GM10266 (cell line): ENCODE measurements at regions not wholly inside any gene's neighbourhood (a gene's known extent, or its start where the extent isn't known, plus 50 kb on each side); places are given as distances from the start of the nearest gene placed in this dataset.

Experiments used
- DNase-seq: peaks from one replicate; pipeline ENCODE4 v3.0.0; 2012; ENCODE audit errors: extremely low spot score
- TF ChIP-seq, protein P1 (sequence below): IDR thresholded peaks from 2 replicates; pipeline ENCODE4 v1.5.1; 2012; ENCODE audit warnings: mild to moderate bottlenecking, low read depth; ENCODE audit not compliant: control insufficient read depth, insufficient read depth; ENCODE audit errors: missing control alignments

DNA sequence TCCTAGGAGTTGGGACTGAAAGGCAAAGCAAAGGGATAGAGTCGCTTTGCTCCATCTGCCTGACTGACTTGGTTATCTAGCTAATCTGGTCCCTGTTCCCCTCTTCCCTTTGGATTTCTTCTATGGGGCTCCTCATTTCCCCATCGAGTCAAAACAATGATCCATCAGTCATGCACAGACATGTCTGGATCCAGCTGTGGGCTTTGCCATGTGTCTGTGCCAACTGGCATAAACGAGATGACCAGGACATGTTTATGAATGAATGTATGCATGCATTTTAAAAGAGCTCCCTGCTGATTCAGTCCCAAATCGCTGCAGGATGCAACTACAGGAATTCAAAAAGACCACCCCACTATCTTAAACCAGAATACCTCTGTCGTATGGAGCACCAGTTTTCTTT lies 122.0 kb downstream of the ARL4A start:
- TF ChIP-seq, protein P1, sequence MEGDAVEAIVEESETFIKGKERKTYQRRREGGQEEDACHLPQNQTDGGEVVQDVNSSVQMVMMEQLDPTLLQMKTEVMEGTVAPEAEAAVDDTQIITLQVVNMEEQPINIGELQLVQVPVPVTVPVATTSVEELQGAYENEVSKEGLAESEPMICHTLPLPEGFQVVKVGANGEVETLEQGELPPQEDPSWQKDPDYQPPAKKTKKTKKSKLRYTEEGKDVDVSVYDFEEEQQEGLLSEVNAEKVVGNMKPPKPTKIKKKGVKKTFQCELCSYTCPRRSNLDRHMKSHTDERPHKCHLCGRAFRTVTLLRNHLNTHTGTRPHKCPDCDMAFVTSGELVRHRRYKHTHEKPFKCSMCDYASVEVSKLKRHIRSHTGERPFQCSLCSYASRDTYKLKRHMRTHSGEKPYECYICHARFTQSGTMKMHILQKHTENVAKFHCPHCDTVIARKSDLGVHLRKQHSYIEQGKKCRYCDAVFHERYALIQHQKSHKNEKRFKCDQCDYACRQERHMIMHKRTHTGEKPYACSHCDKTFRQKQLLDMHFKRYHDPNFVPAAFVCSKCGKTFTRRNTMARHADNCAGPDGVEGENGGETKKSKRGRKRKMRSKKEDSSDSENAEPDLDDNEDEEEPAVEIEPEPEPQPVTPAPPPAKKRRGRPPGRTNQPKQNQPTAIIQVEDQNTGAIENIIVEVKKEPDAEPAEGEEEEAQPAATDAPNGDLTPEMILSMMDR, result no peak
- DNase-seq, result no peak

DNA sequence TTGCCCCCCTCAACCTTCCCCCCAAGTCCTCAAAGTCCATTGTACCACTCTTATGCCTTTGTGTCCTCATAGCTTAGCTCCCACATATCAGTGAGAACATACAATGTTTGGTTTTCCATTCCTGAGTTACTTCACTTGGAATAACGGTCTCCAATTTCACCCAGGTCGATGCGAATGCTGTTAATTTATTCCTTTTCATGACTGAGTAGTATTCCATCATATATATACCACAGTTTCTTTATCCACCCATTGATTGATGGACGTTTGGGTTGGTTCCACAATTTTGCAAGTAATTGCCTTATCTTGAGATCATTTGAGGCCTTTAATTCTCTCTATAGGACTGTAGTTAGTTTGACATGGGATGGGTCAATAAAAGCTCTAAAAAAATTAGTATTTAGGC lies 124.7 kb downstream of the ARL4A start:
- no peak for DNase-seq
- TF ChIP-seq, protein P1, result no peak

DNA sequence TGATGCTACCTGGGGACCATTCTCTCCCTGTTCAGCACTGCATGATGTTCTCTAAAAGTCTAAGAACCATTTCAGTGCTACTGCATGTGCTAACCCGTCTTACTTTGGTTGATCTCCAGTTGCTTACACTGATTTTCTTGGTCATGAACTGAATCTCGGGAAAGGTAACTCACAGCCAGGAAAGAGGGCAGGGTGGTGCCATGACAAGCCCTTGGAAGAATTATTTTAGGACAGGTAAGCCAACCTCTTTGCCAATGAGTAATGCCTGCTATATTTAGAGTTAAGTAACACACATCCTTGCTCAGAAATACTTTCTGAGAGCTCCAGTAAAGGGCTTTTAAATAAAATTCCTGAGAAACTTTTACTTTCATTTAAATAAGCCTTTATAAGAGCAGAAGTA lies 126.7 kb downstream of the ARL4A start:
- DNase-seq, result no peak
- TF ChIP-seq, protein P1, result no peak

DNA sequence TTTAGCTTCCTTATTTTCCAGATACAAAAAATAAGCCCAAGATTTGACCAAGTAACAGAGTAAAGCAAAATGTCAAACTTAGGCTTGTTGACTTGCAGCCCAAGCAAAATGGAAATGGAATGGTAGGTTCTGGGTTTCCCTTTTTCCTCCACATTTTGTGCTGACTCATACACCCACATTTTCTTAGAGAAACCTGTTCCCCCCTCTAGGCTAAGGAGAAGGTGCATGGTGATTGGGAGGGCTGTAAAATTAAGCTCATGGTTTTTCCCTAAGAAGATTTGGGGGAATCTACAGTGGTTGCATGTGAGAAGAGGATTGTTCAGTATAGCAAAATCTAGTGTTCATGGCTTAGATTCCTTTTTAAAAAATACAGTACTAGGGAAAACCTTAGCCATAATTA lies 127.4 kb downstream of the ARL4A start:
- TF ChIP-seq, protein P1, result no peak
- DNase-seq, result no peak

DNA sequence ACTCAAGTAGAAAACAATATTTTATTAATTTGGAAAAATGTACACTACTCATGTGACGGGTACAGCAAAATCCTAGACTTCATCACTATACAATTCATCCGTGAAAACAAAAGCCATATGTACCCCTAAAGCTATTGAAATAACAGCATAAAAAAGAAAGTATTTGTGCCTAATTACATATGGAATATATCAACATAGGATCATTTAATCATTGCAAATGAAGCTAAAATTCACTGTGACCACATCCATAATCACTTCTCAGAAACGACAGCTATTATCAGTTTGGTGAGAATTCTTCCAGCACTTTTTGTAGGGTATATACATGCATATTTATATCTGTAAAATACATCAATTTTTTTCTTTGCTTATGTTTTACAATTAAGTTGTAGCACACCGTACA lies 128.0 kb downstream of the ARL4A start:
- TF ChIP-seq, protein P1, result no peak
- DNase-seq, result no peak

DNA sequence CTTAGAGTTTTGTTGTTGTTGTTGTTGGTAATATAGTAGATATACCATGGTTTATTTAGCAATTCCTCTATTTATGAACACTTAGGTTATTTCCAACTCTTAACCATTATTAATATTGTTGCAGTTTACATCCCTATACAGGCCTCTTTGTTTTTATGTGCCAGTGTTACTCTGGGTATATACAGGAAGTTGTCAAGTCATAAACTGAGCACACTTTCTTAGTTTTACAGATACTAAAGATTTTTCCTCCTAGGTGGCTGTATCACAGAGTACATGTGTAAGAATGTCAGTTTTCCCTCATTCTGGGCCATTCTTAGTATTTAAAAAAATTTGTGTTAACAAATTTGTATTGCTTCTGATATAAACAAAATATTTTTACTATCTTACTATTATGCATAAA lies 128.4 kb downstream of the ARL4A start:
- no peak for DNase-seq
- TF ChIP-seq, protein P1, result no peak

DNA sequence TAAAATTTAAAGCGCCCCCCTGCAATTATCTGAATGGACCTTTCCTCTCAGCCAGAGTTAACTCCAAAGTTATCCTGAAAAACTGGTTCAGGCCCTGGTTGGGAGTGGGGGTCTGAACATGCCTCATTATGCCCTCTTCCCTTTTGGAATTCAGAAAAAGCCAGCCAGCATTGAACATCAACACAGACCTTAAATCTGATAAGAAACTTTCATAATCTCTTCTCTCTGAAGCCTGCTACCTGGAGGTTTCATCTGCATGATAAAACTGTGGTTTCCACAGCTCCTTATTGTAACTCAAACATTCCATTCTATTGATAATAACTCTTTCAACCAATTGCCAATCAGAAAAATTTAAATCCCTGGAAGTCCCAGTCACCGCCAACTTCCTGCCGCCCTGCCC lies 133.3 kb downstream of the ARL4A start:
- TF ChIP-seq, protein P1, result no peak
- DNase-seq, result no peak
